GM12864 (cell line): ENCODE measurements at regions not wholly inside any gene's neighbourhood (a gene's known extent, or its start where the extent isn't known, plus 50 kb on each side); places are given as distances from the start of the nearest gene placed in this dataset.

ENCODE experiments used
- DNase-seq: peaks from one replicate; pipeline ENCODE4 v3.0.0-alpha.2; 2011; ENCODE audit warnings: low read depth
- H3K4me3 ChIP-seq: 2 replicates; pipeline ENCODE4 v1.5.1; 2011; ENCODE audit warnings: mild to moderate bottlenecking, low read depth, low read length, control low read depth
- TF ChIP-seq, protein P1 (sequence below): IDR thresholded peaks from 2 replicates; pipeline ENCODE4 v1.5.1; 2011; ENCODE audit warnings: low read depth, mild to moderate bottlenecking, moderate library complexity, low read length, control low read depth, inconsistent platforms; ENCODE audit errors: missing control alignments

- DNase-seq: no peak
- H3K4me3 ChIP-seq: no peak overlapping the region
- TF ChIP-seq, protein P1, sequence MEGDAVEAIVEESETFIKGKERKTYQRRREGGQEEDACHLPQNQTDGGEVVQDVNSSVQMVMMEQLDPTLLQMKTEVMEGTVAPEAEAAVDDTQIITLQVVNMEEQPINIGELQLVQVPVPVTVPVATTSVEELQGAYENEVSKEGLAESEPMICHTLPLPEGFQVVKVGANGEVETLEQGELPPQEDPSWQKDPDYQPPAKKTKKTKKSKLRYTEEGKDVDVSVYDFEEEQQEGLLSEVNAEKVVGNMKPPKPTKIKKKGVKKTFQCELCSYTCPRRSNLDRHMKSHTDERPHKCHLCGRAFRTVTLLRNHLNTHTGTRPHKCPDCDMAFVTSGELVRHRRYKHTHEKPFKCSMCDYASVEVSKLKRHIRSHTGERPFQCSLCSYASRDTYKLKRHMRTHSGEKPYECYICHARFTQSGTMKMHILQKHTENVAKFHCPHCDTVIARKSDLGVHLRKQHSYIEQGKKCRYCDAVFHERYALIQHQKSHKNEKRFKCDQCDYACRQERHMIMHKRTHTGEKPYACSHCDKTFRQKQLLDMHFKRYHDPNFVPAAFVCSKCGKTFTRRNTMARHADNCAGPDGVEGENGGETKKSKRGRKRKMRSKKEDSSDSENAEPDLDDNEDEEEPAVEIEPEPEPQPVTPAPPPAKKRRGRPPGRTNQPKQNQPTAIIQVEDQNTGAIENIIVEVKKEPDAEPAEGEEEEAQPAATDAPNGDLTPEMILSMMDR: no peak
Observed at GRCh38 chr7:68482800-68483199, 1115.5 kb upstream of the AUTS2 start.

DNA sequence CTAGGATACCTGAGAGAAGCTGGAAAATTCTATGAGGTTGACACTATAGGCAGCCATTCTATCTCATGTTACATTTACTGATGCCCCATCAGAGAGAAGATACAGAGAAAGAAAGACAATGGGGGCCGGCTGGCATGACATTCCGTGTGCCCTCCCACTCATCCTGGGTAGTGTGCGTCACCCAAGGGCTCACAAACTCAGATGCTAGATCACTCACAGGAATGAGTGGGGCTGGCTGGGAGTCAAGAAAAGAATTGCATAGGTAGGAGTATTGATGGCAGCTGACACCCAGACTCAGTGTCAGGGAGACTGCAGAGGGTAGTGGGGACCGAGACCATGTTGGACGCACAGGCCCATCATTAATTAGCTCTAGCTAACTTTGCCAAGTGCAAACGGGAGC, 1113.5 kb upstream of the AUTS2 start:
- TF ChIP-seq, protein P1: no peak
- DNase-seq: no peak
- H3K4me3 ChIP-seq: no peak overlapping the region

DNA sequence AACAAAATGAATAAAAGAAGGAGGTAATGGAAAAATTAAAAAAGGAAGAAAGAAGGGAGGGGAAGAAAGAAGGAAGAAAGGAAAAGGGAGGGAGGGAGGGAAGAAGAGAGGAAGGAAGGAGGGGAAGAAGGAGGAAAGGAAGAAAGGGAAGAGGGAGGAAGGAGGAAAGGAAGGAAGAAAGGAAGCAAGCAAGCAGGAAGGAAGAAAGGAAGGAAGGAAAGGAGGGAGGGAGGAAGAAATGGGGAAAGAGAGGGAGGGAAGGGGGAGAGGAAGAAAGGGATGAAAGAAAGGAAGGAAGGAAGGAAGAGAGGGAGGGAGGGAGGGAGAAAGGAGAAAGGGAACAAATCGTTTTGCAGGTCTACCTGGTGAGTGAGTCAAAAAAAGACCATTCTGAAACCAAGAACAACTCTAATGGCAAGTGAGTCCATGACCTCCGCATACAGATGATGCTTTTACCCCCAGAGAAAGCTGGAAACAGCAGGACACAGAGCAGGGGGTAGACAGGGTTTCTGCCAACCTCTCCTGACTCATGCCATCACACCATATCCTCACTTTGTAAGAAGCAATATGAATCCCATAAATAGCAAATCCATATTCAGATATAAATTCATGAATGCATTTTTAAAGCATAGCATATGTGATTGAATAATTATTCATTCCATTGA, 1112.9 kb upstream of the AUTS2 start:
- no peak overlapping the region for H3K4me3 ChIP-seq
- DNase-seq: no peak
- TF ChIP-seq, protein P1: no peak

- no peak for DNase-seq
Observed at GRCh38 chr7:68488341-68489060, 1109.8 kb upstream of the AUTS2 start.

GRCh38 chr7:68491523-68492358, 1106.5 kb upstream of the AUTS2 start:
- no peak for DNase-seq
- TF ChIP-seq, protein P1: no peak
- H3K4me3 ChIP-seq: no peak overlapping the region

More at GRCh38 chr7:68488341-68489060, 1109.8 kb upstream of the AUTS2 start:
- H3K4me3 ChIP-seq: no peak overlapping the region
- TF ChIP-seq, protein P1: no peak

GRCh38 chr7:68492359-68492690, 1106.0 kb upstream of the AUTS2 start:
- DNase-seq: no peak
- TF ChIP-seq, protein P1: no peak
- no peak overlapping the region for H3K4me3 ChIP-seq
